SU-DHL-6 (cell line): ENCODE measurements at regions not wholly inside any gene's neighbourhood (a gene's known extent, or its start where the extent isn't known, plus 50 kb on each side); places are given as distances from the start of the nearest gene placed in this dataset.

Experiments used
- H2AFZ ChIP-seq: fragments of 200-600 bp; sonication (generic); 2 replicates; pipeline ENCODE4 v1.6.1; 2014; ENCODE audit warnings: low read depth, mild to moderate bottlenecking, moderate library complexity, mixed read lengths, antibody characterized with exemption, low read length; ENCODE audit not compliant: severe bottlenecking
- H3F3A ChIP-seq: fragments of 200-600 bp; shearing (Covaris generic); 2 replicates; pipeline ENCODE4 v1.6.0; 2016; ENCODE audit warnings: antibody characterized with exemption, mild to moderate bottlenecking; ENCODE audit not compliant: insufficient read depth
- H3K27ac ChIP-seq: fragments of 200-600 bp; sonication (generic); 2 replicates; pipeline ENCODE4 v1.5.1; 2016; ENCODE audit warnings: low read depth, mild to moderate bottlenecking, low read length, moderate library complexity, mixed read lengths
- H3K27me3 ChIP-seq: fragments of 200-600 bp; sonication (generic), shearing (Covaris generic); 2 replicates; pipeline ENCODE4 v1.6.0; 2014; ENCODE audit warnings: mild to moderate bottlenecking, low read length
- H3K36me3 ChIP-seq: fragments of 200-600 bp; sonication (generic); 2 replicates; pipeline ENCODE4 v1.6.1; 2014; ENCODE audit warnings: mild to moderate bottlenecking, low read length, mixed read lengths
- H3K4me2 ChIP-seq: fragments of 300-600, 200-600 bp; shearing (Covaris generic), sonication (generic); 2 replicates; pipeline ENCODE4 v1.6.0; 2014; ENCODE audit warnings: low read length, low read depth, mild to moderate bottlenecking; ENCODE audit not compliant: poor library complexity, severe bottlenecking
- H3K4me3 ChIP-seq: fragments of 200-600 bp; sonication (generic); 2 replicates; pipeline ENCODE4 v1.5.1; 2014; ENCODE audit warnings: antibody characterized with exemption, low read length, mild to moderate bottlenecking, mixed read lengths; ENCODE audit not compliant: insufficient read depth, poor library complexity, severe bottlenecking
- H3K79me2 ChIP-seq: fragments of 200-600 bp; sonication (generic); 2 replicates; pipeline ENCODE4 v1.6.1; 2014; ENCODE audit warnings: mild to moderate bottlenecking, low read length, moderate library complexity; ENCODE audit not compliant: insufficient read depth
- H3K9ac ChIP-seq: fragments of 200-600 bp; sonication (generic); 2 replicates; pipeline ENCODE4 v1.7.0; 2014; ENCODE audit warnings: mild to moderate bottlenecking, low read length
- H3K9me2 ChIP-seq: fragments of 200-600 bp; sonication (generic); replicated peaks from 2 replicates; pipeline ENCODE4 v1.6.1; 2014; ENCODE audit warnings: low read length; ENCODE audit not compliant: insufficient read depth
- H3K9me3 ChIP-seq: fragments of 200-600 bp; sonication (generic); 2 replicates; pipeline ENCODE4 v1.6.1; 2014; ENCODE audit warnings: low read length, mixed read lengths; ENCODE audit not compliant: insufficient read depth
- H4K20me1 ChIP-seq: fragments of 200-600 bp; sonication (generic); 2 replicates; pipeline ENCODE4 v1.6.1; 2014; ENCODE audit warnings: low read depth, mild to moderate bottlenecking, antibody characterized with exemption, low read length, moderate library complexity, mixed read lengths
- EZH2phosphoT487 ChIP-seq: fragments of 200-600 bp; sonication (generic), shearing (Covaris generic); conservative IDR thresholded peaks from 2 replicates; pipeline ENCODE4 v1.6.1; 2018; ENCODE audit warnings: mild to moderate bottlenecking, antibody characterized with exemption, low read length, moderate library complexity, mixed read lengths
- TF ChIP-seq, protein P1 (sequence below): fragments of 200-600 bp; sonication (generic); IDR thresholded peaks from one replicate; pipeline ENCODE4 v1.5.1; 2017; ENCODE audit warnings: antibody characterized with exemption, mild to moderate bottlenecking, low read length, moderate library complexity; ENCODE audit not compliant: insufficient read depth, poor library complexity, severe bottlenecking

- H3K27ac ChIP-seq, result no peak overlapping the region
- no peaks in the 10 kb centered on the region for H3K9me3 ChIP-seq
- H3K9ac ChIP-seq, result no peak overlapping the region
- TF ChIP-seq, protein P1, sequence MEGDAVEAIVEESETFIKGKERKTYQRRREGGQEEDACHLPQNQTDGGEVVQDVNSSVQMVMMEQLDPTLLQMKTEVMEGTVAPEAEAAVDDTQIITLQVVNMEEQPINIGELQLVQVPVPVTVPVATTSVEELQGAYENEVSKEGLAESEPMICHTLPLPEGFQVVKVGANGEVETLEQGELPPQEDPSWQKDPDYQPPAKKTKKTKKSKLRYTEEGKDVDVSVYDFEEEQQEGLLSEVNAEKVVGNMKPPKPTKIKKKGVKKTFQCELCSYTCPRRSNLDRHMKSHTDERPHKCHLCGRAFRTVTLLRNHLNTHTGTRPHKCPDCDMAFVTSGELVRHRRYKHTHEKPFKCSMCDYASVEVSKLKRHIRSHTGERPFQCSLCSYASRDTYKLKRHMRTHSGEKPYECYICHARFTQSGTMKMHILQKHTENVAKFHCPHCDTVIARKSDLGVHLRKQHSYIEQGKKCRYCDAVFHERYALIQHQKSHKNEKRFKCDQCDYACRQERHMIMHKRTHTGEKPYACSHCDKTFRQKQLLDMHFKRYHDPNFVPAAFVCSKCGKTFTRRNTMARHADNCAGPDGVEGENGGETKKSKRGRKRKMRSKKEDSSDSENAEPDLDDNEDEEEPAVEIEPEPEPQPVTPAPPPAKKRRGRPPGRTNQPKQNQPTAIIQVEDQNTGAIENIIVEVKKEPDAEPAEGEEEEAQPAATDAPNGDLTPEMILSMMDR, result no peak
- no peak for TF ChIP-seq EZH2phosphoT487
- no peak overlapping the region for H2AFZ ChIP-seq
- no peaks in the 10 kb centered on the region for H3K36me3 ChIP-seq
- peak overlapping the region; percentile 10 for H3K4me2 ChIP-seq
- H3K79me2 ChIP-seq, result no peaks in the 10 kb centered on the region
- H4K20me1 ChIP-seq, result no peaks in the 10 kb centered on the region
- H3K9me2 ChIP-seq, result no peaks in the 10 kb centered on the region
- no peaks in the 10 kb centered on the region for H3K27me3 ChIP-seq
- H3F3A ChIP-seq, result no peaks in the 10 kb centered on the region
- H3K4me3 ChIP-seq, result no peak overlapping the region
These were observed 53.8 kb upstream of the HGFAC start for GRCh38 chr4:3387943-3388361.

DNA sequence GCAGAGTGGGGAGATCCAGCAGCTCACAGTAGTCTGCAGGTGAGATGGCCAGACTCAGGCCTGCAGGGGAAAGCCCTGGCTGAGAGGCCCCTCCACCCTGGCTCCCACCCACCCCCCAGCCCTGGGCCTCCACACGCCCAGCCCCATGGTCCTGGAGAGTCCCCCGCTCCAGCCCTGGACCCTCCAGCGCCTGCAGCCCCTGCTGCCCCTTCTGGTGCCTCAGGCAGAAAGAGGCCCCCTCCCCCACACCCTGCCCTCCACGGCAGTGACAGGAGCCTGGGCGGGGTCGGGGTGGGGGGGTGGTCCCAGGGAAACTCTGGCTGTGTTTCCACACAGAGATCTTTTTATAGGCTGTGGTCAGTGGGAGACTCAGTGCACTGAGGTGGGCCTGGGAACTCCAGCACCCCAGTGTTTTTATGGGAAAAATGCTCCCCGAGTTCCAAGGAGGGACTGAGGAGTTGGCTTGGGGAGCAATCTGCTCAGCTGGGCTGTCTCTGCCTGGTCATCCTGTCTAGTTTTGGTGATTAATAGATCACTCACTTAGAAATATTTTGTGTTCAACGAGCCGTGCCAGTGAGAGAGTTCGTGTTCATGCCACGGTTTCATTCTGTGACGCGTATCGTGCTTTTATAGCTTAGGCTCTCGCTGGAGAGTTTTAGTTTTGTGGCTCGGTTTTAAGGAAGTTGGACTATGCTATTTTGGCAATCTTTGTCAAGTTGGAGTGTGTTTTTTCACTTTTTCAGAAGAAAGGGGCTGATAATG, 53.1 kb upstream of the HGFAC start:
- no peaks in the 10 kb centered on the region for H3K36me3 ChIP-seq
- no peak overlapping the region for H2AFZ ChIP-seq
- H3K27me3 ChIP-seq, result no peaks in the 10 kb centered on the region
- H3F3A ChIP-seq, result no peaks in the 10 kb centered on the region
- H3K9me2 ChIP-seq, result no peaks in the 10 kb centered on the region
- H3K4me3 ChIP-seq, result no peak overlapping the region
- H3K4me2 ChIP-seq, result no peak overlapping the region
- H3K9ac ChIP-seq, result no peak overlapping the region
- H3K27ac ChIP-seq, result no peak overlapping the region
- no peaks in the 10 kb centered on the region for H3K79me2 ChIP-seq
- no peaks in the 10 kb centered on the region for H3K9me3 ChIP-seq
- TF ChIP-seq EZH2phosphoT487, result no peak
- TF ChIP-seq, protein P1, result no peak
- H4K20me1 ChIP-seq, result no peaks in the 10 kb centered on the region

DNA sequence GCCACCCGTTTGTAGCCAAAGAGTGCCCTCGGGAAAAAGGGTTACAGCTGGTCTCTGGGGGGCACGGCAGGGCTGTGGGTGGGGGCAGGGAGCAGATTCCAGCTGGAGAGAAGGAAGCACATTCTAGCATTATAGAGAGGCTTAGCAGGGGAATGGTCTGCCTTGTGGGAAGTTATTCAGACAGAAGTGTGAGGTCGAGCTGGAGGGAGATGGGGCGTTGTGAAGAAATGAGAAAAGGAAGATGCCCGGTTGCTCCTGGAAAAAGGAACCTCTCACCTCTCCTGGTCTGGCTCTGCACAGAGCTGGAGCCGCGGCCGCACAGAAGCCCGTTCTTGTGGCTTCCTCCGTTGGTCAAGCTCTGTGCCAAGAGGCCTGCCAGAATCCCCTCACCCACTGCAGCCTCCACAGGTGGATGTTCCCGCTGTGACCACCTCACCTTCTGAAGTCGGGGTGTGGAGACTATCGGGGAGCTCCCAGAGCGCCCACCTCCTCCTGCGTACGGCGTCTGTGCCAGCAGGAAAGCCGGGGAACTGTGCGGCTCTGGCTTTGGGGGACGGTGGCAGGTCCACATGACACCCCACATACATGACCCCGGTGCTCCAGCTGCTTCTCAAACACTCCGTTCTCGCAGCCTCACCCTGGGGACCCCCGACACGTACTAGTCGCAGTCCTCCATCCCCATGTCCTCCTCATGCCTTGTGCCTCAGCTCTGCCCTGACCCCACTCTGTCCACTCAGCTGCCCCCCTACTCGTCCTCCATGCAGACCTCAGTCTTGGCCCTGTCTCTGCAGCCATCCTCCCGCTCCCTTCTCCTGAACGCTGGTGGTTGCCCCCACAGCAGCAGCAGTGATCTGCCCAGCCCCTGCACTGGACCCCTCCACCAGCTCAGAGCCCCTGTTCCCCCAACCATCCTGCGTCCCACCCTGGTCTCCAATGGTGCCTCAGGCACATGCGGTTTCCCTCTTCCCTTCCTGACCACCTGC, 52.2 kb upstream of the HGFAC start:
- H3K27ac ChIP-seq, result no peak overlapping the region
- H3K9ac ChIP-seq, result no peak overlapping the region
- no peaks in the 10 kb centered on the region for H3K9me3 ChIP-seq
- H3K9me2 ChIP-seq, result no peaks in the 10 kb centered on the region
- TF ChIP-seq, protein P1, result no peak
- TF ChIP-seq EZH2phosphoT487, result no peak
- H3K27me3 ChIP-seq, result no peaks in the 10 kb centered on the region
- no peak overlapping the region for H3K4me3 ChIP-seq
- H3K79me2 ChIP-seq, result no peaks in the 10 kb centered on the region
- H4K20me1 ChIP-seq, result no peaks in the 10 kb centered on the region
- no peak overlapping the region for H2AFZ ChIP-seq
- H3K4me2 ChIP-seq, result no peak overlapping the region
- H3F3A ChIP-seq, result no peaks in the 10 kb centered on the region
- no peaks in the 10 kb centered on the region for H3K36me3 ChIP-seq
